PFSK-1 (cell line): ENCODE measurements at regions not wholly inside any gene's neighbourhood (a gene's known extent, or its start where the extent isn't known, plus 50 kb on each side); places are given as distances from the start of the nearest gene placed in this dataset.

ENCODE experiments used
- FOXP2 ChIP-seq: optimal IDR thresholded peaks from 2 replicates; pipeline ENCODE3; 2011; ENCODE audit warnings: borderline replicate concordance, control low read depth, inconsistent platforms; ENCODE audit not compliant: insufficient read depth; ENCODE audit errors: extremely low read length, extremely low read depth
- POLR2AphosphoS5 ChIP-seq: IDR thresholded peaks from 2 replicates; pipeline ENCODE4 v1.6.1; 2012; ENCODE audit warnings: low read depth, mild to moderate bottlenecking, control low read depth, low read length, moderate library complexity
- SIN3A ChIP-seq: IDR thresholded peaks from 2 replicates; pipeline ENCODE4 v1.6.1; 2012; ENCODE audit warnings: mild to moderate bottlenecking, low read length, moderate library complexity, borderline replicate concordance; ENCODE audit not compliant: insufficient read depth
- TAF1 ChIP-seq: IDR thresholded peaks from 2 replicates; pipeline ENCODE4 v1.6.1; 2012; ENCODE audit warnings: low read length, control low read depth, borderline replicate concordance; ENCODE audit not compliant: insufficient read depth
- TF ChIP-seq, protein P1 (sequence below), 2 experiments: IDR thresholded peaks; 2 replicates each; pipeline versions ENCODE4 v1.6.1 to v1.8.0; 2011 to 2012; ENCODE audit warnings: low read depth in 2 of 2, low read length in 2 of 2, control low read depth in 1 of 2, inconsistent platforms in 1 of 2, mild to moderate bottlenecking in 1 of 2, moderate library complexity in 1 of 2; ENCODE audit not compliant: insufficient read depth in 1 of 2

DNA sequence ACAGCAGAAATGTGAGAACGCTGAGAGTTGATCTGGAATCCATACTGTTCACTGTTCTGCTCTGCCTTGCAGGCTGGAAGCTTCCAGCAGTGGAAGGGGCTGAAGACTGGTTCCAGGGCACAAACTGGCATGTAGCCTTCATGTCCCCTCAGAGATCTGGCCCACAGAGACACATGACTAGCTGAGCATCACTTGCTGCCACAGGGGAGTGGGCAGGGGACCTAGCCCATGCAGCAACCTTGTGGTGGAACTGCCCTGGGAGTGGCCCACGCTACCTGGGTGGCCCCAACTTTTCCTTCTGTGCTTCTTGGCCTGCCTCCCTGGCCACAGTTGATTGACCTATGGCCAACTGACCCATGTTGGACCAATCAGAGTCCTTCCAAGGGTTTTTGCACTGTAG lies 98.1 kb downstream of the TPRA1 start:
- TF ChIP-seq TAF1 (no peak), POLR2AphosphoS5 (no peak), SIN3A (no peak), FOXP2 (no peak)
- TF ChIP-seq, protein P1, sequence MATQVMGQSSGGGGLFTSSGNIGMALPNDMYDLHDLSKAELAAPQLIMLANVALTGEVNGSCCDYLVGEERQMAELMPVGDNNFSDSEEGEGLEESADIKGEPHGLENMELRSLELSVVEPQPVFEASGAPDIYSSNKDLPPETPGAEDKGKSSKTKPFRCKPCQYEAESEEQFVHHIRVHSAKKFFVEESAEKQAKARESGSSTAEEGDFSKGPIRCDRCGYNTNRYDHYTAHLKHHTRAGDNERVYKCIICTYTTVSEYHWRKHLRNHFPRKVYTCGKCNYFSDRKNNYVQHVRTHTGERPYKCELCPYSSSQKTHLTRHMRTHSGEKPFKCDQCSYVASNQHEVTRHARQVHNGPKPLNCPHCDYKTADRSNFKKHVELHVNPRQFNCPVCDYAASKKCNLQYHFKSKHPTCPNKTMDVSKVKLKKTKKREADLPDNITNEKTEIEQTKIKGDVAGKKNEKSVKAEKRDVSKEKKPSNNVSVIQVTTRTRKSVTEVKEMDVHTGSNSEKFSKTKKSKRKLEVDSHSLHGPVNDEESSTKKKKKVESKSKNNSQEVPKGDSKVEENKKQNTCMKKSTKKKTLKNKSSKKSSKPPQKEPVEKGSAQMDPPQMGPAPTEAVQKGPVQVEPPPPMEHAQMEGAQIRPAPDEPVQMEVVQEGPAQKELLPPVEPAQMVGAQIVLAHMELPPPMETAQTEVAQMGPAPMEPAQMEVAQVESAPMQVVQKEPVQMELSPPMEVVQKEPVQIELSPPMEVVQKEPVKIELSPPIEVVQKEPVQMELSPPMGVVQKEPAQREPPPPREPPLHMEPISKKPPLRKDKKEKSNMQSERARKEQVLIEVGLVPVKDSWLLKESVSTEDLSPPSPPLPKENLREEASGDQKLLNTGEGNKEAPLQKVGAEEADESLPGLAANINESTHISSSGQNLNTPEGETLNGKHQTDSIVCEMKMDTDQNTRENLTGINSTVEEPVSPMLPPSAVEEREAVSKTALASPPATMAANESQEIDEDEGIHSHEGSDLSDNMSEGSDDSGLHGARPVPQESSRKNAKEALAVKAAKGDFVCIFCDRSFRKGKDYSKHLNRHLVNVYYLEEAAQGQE (IDR thresholded peaks at IDR 0.05; ENCODE audit: insufficient read depth in 1 of 2, low read depth in 2 of 2, low read length in 2 of 2): no peak
